Gastroesophageal sphincter (tissue), 3 donors: ENCODE measurements at regions not wholly inside any gene's neighbourhood (a gene's known extent, or its start where the extent isn't known, plus 50 kb on each side); places are given as distances from the start of the nearest gene placed in this dataset.

Experiments
- POLR2A ChIP-seq, 2 donors: fragments of 450-650 bp; IDR thresholded peaks; one replicate each; pipeline ENCODE4 v1.6.1; 2017; ENCODE audit warnings: antibody characterized with exemption in 2 of 2, mild to moderate bottlenecking in 2 of 2, moderate library complexity in 1 of 2
- TF ChIP-seq, protein P1 (sequence below), 4 experiments: fragments of 200-600 bp in 2 of 4; fragments of 450-650 bp in 2 of 4; sonication (generic) in 1 of 4; IDR thresholded peaks; one replicate each; pipeline ENCODE4 v1.5.1; 2017 to 2019; ENCODE audit warnings: antibody characterized with exemption in 4 of 4, mild to moderate bottlenecking in 2 of 4, moderate library complexity in 2 of 4

DNA sequence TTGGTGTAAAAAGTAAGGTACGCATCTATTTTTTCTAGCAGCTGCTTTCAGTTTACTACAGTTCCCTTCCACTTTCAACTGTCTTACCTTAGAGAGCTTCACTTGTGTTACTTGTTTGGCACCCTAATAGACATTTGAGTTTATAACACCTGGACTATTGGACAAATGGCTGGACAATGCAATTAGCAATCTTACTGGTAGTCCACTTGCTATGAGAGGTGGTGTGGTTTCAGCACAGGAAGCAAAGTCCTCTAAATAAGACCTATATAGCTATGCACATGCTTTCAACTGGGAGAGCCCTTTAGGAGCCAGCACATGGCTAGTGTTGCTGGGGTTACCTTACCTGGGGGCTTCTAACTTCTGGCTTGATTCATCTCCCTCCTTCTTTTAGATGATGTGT, 119.6 kb upstream of the RANBP3L start:
- TF ChIP-seq, protein P1, sequence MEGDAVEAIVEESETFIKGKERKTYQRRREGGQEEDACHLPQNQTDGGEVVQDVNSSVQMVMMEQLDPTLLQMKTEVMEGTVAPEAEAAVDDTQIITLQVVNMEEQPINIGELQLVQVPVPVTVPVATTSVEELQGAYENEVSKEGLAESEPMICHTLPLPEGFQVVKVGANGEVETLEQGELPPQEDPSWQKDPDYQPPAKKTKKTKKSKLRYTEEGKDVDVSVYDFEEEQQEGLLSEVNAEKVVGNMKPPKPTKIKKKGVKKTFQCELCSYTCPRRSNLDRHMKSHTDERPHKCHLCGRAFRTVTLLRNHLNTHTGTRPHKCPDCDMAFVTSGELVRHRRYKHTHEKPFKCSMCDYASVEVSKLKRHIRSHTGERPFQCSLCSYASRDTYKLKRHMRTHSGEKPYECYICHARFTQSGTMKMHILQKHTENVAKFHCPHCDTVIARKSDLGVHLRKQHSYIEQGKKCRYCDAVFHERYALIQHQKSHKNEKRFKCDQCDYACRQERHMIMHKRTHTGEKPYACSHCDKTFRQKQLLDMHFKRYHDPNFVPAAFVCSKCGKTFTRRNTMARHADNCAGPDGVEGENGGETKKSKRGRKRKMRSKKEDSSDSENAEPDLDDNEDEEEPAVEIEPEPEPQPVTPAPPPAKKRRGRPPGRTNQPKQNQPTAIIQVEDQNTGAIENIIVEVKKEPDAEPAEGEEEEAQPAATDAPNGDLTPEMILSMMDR (IDR thresholded peaks at IDR 0.05), result no peak
- no peak for TF ChIP-seq POLR2A (IDR thresholded peaks at IDR 0.05)
